Loucy (cell line): ENCODE measurements at regions not wholly inside any gene's neighbourhood (a gene's known extent, or its start where the extent isn't known, plus 50 kb on each side); places are given as distances from the start of the nearest gene placed in this dataset.

Experiments used
- CTCF ChIP-seq: fragments of 200-600 bp; sonication (generic); conservative IDR thresholded peaks from 2 replicates; pipeline ENCODE4 v1.5.1; 2014; ENCODE audit warnings: mild to moderate bottlenecking, antibody characterized with exemption, low read length
- EZH2phosphoT487 ChIP-seq: fragments of 200-600 bp; IDR thresholded peaks from 2 replicates; pipeline ENCODE4 v1.6.1; 2018; ENCODE audit warnings: antibody characterized with exemption, mild to moderate bottlenecking, moderate library complexity, borderline replicate concordance

GRCh38 chr18:38747153-38747552, 1181.6 kb upstream of the CELF4 start:
- TF ChIP-seq CTCF (no peak), EZH2phosphoT487 (no peak)
